Cardiac fibroblast (primary cell): ENCODE measurements at regions not wholly inside any gene's neighbourhood (a gene's known extent, or its start where the extent isn't known, plus 50 kb on each side); places are given as distances from the start of the nearest gene placed in this dataset.

ENCODE experiments used
- DNase-seq, 2 donors: peaks; one replicate each; pipeline versions ENCODE4 v3.0.0 to v3.0.0-alpha.2; 2010; ENCODE audit warnings: low read depth in 2 of 2
- H3K4me3 ChIP-seq, 2 donors: replicated peaks in 1 of 2; 1 replicate in 1 of 2; 2 replicates in 1 of 2; pipeline ENCODE4 v1.5.1; 2011; ENCODE audit warnings: low read depth in 2 of 2, low read length in 2 of 2, mild to moderate bottlenecking in 2 of 2, moderate library complexity in 1 of 2
- TF ChIP-seq, protein P1 (sequence below): IDR thresholded peaks from one replicate; pipeline ENCODE4 v1.5.1; 2011; ENCODE audit warnings: low read depth, mild to moderate bottlenecking, low read length, inconsistent platforms

DNA sequence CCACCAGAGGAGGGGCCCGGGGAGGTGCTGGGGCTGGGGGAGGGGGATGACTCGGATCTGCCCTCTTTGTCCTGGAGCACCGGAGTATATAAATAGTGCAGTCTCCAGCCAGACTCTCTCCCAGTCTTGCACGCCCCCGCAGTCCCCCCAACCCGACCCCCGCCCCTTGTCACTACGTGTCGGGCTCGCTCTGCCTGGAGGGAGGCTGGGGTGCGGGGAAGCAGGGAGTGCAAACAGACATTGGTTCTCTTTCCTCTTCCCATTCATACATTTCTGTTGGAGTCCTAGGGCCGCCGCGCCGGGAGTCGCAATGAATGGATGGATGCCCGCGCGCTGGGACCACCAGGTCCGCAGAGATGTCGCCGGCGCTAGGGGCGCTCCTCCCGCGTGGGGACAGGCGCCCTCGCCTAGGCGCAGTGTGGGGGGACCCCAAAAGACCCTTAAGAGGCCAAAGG lies 179.3 kb downstream of the TBXT start:
- TF ChIP-seq, protein P1, sequence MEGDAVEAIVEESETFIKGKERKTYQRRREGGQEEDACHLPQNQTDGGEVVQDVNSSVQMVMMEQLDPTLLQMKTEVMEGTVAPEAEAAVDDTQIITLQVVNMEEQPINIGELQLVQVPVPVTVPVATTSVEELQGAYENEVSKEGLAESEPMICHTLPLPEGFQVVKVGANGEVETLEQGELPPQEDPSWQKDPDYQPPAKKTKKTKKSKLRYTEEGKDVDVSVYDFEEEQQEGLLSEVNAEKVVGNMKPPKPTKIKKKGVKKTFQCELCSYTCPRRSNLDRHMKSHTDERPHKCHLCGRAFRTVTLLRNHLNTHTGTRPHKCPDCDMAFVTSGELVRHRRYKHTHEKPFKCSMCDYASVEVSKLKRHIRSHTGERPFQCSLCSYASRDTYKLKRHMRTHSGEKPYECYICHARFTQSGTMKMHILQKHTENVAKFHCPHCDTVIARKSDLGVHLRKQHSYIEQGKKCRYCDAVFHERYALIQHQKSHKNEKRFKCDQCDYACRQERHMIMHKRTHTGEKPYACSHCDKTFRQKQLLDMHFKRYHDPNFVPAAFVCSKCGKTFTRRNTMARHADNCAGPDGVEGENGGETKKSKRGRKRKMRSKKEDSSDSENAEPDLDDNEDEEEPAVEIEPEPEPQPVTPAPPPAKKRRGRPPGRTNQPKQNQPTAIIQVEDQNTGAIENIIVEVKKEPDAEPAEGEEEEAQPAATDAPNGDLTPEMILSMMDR = no peak
- peak overlapping the region; percentile 51 to 59 for H3K4me3 ChIP-seq
- DNase-seq = no peak

DNA sequence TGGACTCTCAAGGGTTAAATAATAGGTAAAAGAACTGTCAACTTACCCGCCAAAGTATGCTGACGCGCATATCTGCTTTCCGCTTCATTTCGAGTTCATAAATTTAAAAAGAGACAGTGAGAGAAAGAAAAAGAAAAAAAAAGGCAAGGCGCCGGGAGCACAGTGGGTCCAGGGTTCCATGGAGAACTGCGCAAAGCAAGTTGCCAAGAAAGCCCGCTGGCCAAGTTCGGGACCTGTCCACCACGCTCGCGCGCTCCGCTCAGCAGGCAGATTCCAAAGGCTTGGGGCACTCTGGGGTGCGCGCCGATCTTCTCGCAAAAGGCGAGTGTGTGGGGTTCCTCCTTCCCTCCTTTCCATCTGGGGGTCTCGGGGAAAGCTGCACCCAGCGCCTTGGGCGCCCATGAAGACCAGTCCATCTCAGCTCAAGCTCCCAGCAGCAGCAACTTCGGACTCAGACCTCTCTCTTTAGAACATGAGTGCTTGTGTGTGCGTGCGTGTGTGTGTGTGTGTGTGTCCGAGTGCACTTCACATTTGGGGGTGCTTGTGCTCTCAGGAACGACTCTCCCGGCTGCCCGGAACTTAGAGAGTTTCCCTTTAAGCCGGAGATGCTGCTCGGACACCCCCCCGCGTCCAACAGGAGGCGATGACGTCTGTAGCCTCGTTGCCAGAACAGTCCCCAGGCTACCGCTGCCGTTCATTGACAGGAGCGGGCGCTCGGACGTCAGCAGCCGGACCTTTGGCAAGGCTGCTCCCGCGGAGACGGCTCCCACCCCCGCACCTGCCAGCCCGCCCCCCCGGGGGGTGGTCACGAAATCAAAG lies 180.0 kb downstream of the TBXT start:
- H3K4me3 ChIP-seq = peak overlapping the region; percentile 51 to 59
- TF ChIP-seq, protein P1 = no peak
- DNase-seq = peak; percentile 85 to 93

DNA sequence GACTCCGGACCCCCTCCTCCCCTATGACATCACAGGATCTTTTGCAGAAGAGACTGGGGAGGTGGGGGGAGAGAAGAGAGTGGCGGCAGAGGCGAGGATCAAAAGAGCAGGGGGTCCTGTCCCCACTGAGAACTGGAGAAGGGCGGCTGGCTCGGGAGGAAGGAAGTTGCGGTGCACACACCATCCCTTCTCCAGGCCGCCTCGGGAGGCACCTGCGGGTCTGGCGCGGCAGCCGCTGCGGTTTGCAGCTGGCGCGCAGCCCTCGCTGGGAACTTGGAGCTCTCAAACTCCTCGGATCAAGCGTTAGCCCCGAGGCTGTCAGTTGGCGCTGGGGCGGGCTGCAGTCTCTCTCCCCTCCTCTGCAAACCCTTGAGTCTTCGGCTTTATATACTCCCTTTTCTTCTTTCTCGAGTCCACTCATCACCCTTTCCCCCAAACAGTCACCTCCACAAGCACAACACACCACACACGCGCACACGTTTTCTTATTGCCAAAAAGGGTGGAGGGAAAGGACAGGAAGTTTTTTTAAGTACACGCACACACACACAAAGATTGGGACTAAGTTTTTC lies 180.7 kb downstream of the TBXT start:
- peak; percentile 27 to 44 for DNase-seq
- TF ChIP-seq, protein P1 = no peak
- H3K4me3 ChIP-seq = peak overlapping the region; percentile 51 to 59

DNA sequence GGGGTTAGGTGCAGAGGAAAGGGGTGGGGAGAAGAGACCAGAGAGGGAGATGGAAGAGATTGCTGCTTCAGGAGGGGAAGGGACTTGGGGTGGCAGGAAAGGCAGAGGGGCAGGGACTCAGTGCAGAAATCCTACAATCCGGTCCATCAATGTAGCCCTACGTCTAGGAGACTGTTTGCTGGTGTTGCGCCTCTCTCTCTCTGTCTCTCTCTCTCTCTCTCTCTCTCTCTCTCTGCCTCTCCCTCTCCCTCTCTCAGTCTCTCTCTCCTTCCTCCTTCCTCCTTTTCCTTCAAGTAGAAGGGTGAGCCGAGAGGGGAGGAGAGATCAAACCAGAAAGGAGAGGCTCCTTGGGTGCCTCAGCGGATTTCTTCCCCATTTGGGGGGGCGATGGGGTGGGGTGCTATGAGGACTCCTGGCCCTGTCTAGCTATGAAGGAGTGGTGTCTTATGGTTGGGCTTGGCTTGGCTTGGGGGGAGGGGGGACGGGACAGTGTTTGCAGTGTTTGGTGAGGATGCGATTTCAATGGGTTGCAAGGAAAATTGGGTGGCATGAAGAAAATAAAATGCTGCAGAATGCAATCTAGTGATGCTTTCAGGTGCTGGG lies 181.2 kb downstream of the TBXT start:
- TF ChIP-seq, protein P1 = no peak
- peak overlapping the region; percentile 51 to 59 for H3K4me3 ChIP-seq

DNA sequence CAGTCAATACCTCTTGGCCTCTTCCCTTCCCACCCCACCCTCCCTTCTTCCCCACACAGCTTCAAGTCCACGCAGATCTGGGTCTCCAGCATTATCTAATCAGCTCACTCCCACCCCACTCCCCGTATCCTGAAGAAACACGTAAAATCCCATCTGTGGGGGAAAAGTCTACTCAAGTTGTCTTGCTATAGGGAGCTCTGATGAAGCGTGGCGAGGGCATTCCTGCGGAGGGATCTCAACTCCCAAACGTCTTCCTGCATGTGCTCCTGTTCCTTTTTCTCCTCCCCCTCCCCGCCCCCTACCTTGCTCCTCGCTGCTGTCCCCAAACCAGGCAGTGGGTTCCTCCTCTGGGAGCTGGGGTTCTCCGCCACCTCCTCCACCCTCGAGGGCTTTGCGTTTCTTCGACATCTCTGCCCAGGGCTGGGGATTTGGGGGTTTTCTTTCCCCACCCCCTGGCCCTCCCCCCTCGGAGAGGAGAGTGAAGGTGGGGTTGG lies 181.8 kb downstream of the TBXT start:
- DNase-seq = no peak
- no peak overlapping the region for H3K4me3 ChIP-seq
- TF ChIP-seq, protein P1 = no peak

More for the DNA sequence above, 181.2 kb downstream of the TBXT start:
- no peak for DNase-seq

DNA sequence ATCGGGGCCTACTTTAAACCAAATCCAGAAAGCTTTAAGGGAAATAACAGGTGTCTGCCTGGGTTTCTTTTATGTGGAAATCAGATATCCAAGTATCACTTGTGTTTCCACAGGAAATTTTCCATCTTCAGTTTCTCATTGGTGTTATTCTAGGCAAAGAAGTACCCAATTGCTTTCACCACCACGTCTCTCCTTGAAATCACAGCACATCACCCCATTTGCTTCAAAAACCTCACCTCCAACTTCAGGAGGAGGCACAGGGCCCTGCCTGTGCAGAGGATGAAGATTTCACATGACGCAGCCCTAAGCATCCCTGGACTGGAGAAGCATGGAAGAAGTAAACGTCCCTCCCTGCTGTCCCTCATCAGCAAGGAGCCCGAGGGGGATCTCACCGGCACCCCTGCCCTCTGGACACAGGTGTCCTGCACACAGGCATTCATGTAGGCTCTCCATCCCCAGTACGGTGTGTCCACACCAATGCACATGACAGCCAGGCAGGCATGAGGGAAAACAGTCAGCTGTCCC lies 182.3 kb downstream of the TBXT start:
- TF ChIP-seq, protein P1 = no peak

More for the DNA sequence above, 182.3 kb downstream of the TBXT start:
- no peak for DNase-seq
- H3K4me3 ChIP-seq = no peak overlapping the region
